ENCODE measurements at regions not wholly inside any gene's neighbourhood (a gene's known extent, or its start where the extent isn't known, plus 50 kb on each side); places are given as distances from the start of the nearest gene placed in this dataset.

DNA sequence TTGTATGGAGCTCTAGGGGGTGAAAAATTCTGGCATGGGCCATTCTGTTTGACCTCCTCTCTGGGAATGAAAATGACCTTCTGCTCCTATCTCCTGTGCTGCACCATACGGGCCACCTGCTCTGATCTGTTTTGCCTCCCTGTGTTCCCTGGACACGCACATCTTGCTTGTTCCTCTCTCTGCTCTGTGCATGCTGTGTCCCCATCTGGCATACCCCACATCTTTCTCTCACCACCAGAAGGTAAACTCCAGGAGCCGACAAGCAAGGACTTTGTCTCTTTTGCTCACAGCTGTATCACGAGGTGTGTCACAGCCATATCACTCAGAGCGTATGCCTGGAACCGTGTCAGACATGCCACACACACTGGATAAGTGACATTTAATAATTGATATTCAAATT, 208.4 kb upstream of the DTNBP1 start:
- TF ChIP-seq POLR2A (IDR thresholded peaks at IDR 0.05; ENCODE audit: low read length): no peak
- no peak for TF ChIP-seq GATA1 (IDR thresholded peaks at IDR 0.05; ENCODE audit: low read depth, low read length)
